MM.1S (cell line): ENCODE measurements at regions not wholly inside any gene's neighbourhood (a gene's known extent, or its start where the extent isn't known, plus 50 kb on each side); places are given as distances from the start of the nearest gene placed in this dataset.

Experiments used
- CTCF ChIP-seq: fragments of 300-600 bp; sonication (generic); IDR thresholded peaks from 2 replicates; pipeline ENCODE4 v1.5.1; 2016; ENCODE audit warnings: antibody characterized with exemption, low read length, mixed read lengths
- EZH2phosphoT487 ChIP-seq: fragments of 300-600 bp; sonication (generic); IDR thresholded peaks from 2 replicates; pipeline ENCODE4 v1.6.1; 2018; ENCODE audit warnings: antibody characterized with exemption, low read length

DNA sequence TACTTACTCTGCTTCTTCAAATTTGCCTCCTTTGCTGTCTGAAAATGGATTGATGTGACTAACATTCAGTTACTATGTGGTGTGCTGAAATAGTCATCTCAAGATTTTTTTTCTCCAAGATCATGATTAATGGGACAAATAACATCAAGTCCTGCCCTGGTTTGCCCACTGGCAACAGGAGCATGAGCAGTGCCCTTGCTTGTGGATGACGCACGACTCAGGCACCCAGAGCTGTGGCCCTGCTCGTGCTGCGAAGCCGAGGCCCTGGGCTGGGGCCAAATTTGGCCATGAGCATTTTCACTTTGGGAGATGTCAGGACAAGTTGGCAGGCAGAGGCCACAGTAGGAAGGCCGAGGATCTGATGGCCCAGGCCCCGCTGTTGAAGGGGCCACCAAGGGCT is 239.8 kb upstream of the IGFBP3 start:
- TF ChIP-seq CTCF, result no peak
- no peak for TF ChIP-seq EZH2phosphoT487
